Cardiac fibroblast (primary cell): ENCODE measurements at regions not wholly inside any gene's neighbourhood (a gene's known extent, or its start where the extent isn't known, plus 50 kb on each side); places are given as distances from the start of the nearest gene placed in this dataset.
"Not testable (repeated sequence)": the region's sequence is repeated elsewhere in the genome, so short reads cannot be mapped to it uniquely, and the experiment has no call there.

Source experiments
- DNase-seq, 2 donors: peaks; one replicate each; pipeline versions ENCODE4 v3.0.0 to v3.0.0-alpha.2; 2010; ENCODE audit warnings: low read depth in 2 of 2
- H3K4me3 ChIP-seq, 2 donors: replicated peaks in 1 of 2; 1 replicate in 1 of 2; 2 replicates in 1 of 2; pipeline ENCODE4 v1.5.1; 2011; ENCODE audit warnings: low read depth in 2 of 2, low read length in 2 of 2, mild to moderate bottlenecking in 2 of 2, moderate library complexity in 1 of 2
- CTCF ChIP-seq: IDR thresholded peaks from one replicate; pipeline ENCODE4 v1.5.1; 2011; ENCODE audit warnings: low read depth, mild to moderate bottlenecking, low read length, inconsistent platforms

- no peak for TF ChIP-seq CTCF
Measured at GRCh38 chr1:96104906-96105305, 616.7 kb upstream of the PTBP2 start.

GRCh38 chr1:96116731-96117130, 604.9 kb upstream of the PTBP2 start:
- TF ChIP-seq CTCF = no peak
- no peak overlapping the region for H3K4me3 ChIP-seq
- DNase-seq = no peak

More at GRCh38 chr1:96104906-96105305, 616.7 kb upstream of the PTBP2 start:
- DNase-seq = no peak
- H3K4me3 ChIP-seq = no peak overlapping the region

GRCh38 chr1:96130432-96130831, 591.2 kb upstream of the PTBP2 start:
- no peak overlapping the region for H3K4me3 ChIP-seq
- TF ChIP-seq CTCF = no peak
- no peak for DNase-seq

- no peak for TF ChIP-seq CTCF
- no peak overlapping the region for H3K4me3 ChIP-seq
- DNase-seq = no peak
Measured at GRCh38 chr1:96144636-96145035, 576.9 kb upstream of the PTBP2 start.

- DNase-seq = no peak
- H3K4me3 ChIP-seq = no peak overlapping the region
- TF ChIP-seq CTCF = no peak
Measured at GRCh38 chr1:96145492-96145891, 576.1 kb upstream of the PTBP2 start.

GRCh38 chr1:96152957-96153356, 568.6 kb upstream of the PTBP2 start:
- not testable (repeated sequence) for H3K4me3 ChIP-seq, DNase-seq

GRCh38 chr1:96157101-96157500, 564.5 kb upstream of the PTBP2 start:
- DNase-seq = no peak
- no peak for TF ChIP-seq CTCF

More at GRCh38 chr1:96157101-96157500, 564.5 kb upstream of the PTBP2 start:
- no peak overlapping the region for H3K4me3 ChIP-seq
